ENCODE measurements at regions not wholly inside any gene's neighbourhood (a gene's known extent, or its start where the extent isn't known, plus 50 kb on each side); places are given as distances from the start of the nearest gene placed in this dataset.
"Not testable (repeated sequence)": the region's sequence is repeated elsewhere in the genome, so short reads cannot be mapped to it uniquely, and the experiment has no call there.

GRCh38 chr17:36845916-36846315 is 91.4 kb upstream of the LHX1 start:
- no peak for DNase-seq (ENCODE audit: low read depth in 2 of 2)

GRCh38 chr17:36846410-36847292 is 90.6 kb upstream of the LHX1 start:
- DNase-seq (ENCODE audit: low read depth in 2 of 2), result no peak

DNA sequence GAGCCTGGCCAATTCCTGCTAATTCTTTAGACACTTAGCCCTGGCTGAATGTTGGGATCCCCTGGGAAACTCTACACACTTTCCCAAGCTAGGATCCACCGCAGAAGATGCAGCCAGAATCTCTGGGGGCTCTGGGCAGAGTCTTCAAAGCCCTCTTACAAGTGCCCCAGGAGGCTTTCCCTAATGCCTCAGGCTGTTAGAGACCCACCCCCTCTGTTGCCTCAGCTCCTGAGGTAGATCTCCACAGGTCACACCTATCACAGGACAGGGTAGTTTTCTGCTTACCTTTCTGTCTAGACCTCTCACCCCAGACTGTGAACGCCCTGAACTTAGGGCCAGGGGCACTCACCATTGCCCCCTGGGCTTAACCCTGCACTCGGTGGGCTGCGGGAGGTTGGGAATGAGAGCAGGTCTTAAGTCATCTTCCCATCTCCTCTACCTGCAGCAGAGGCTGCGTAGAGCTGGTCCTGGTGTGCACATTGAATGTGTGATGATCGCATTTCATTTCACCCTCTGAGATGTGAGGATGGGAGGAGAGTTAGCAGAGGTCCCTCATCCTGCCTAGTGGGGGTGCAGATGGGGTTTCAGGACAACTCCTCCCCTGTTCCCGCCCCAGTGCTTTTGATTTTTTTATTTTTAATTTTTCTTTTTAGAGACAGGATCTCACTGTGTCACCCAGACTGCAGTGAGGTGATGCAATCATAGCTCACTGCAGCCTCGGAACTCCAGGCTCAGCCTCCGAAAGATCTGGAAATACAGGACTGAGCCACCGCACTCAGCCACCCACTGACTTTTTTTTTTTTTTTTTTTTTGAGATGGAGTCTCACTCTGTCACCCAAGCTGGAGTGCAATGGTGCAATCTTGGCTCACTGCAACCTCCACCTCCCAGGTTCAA is 89.0 kb upstream of the LHX1 start:
- no peak for DNase-seq (ENCODE audit: low read depth in 2 of 2)

GRCh38 chr17:36849020-36849419 is 88.3 kb upstream of the LHX1 start:
- not testable (repeated sequence) for DNase-seq (ENCODE audit: low read depth in 2 of 2)

DNA sequence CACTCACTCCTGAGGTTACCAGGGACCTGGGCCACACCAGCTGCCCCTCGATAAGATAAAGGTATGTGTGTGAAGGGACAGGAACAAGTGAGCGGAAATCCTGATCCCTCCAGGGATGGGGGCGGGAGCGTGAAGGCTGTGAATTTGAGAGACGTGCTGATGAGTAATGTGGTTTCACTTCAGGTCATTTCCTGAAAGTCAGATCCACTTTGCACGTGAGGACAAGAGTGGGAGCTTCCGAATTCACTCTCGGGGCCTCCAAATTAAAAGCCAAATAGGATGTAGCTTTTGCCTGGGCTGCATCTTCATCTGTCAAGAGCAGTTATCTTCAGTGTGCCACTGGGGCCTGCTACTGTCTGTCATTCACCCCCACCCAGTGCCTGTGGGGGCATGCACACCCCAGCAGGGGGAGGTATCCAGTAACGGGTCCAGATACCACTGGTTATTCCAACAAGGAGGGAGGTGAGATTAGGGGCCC is 87.4 kb upstream of the LHX1 start:
- DNase-seq (ENCODE audit: low read depth in 2 of 2), result peak in 1 of 2 donors; percentile 10

DNA sequence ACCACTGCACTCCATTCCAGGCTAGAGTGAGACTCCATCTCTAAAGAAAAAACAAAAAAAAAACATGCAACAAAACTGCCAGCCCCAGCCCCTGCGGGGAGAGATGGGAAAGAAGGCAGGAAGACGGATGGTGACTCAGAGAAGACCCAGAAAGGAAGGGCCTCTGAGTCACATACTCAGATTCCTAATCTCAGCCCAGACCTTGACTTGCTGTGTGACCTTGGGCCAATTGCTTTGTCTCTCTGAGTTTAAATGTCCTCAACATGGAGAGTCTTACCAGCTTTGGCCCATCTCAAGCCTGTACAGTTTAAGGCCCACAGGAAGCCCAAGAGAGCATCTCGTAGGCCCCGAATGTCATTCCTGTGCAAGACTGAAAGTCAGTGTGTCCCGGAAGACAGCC is 86.5 kb upstream of the LHX1 start:
- no peak for DNase-seq (ENCODE audit: low read depth in 2 of 2)

DNA sequence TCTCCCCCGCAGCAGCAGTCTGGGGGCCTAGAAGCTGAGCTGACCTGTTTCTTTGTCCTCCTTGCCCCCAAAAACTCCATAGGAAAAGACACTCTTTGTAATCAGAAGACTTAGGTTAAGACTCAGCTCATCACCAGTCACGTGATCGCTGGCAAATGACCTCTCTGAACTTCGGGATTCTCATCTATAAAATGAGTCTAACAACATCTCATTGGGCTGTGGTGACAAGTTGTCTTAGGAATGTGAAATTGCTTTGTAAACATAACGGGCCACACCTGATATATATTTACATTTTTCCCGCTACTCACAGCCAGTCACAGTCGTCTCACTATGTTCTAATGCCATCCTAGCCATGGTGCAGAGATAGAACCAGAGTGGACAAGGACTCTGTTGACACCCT is 86.0 kb upstream of the LHX1 start:
- DNase-seq (ENCODE audit: low read depth in 2 of 2), result no peak

- not testable (repeated sequence) for DNase-seq (ENCODE audit: low read depth in 2 of 2)
These were observed 84.8 kb upstream of the LHX1 start for GRCh38 chr17:36852478-36852877.

DNA sequence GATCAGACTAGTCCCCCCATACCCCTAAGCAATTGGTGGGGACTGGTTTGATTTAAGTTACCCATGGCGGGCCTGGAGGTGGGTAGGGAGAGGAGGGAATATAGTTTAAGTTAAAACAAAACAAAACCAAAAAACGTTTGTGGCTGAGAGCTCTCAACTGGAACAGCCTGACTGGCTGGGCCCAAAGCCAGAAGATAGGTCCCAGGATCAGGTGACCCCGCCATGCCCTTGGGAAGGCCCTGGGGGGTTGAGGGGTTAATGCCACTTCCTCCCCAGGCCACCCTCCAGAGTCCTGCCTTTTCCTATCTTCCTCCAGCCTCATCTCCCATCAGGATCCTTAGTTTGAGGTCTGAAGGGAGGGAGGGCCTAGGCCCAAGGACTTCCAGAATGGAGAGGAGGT is 82.3 kb upstream of the LHX1 start:
- no peak for DNase-seq (ENCODE audit: low read depth in 2 of 2)

DNA sequence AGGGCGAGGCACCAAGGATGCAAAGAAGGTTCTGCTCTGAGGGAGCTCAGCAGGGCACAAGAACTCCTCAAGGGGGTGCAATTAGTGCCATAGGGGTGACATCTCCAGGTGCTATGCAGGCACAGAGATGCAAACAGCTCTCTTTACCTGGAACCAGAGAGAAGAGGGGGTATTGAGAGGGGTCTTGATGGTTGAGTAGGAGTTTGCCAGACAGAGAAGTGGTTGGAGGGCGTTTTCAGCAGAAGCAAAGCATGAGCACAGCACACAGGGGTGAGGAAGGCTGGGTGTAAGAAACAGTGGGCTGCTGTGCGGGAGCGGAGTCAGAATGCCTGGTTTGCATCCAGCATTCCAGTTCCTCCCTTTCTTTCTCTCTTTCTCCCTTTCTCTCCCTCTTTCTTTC is 81.8 kb upstream of the LHX1 start:
- no peak for DNase-seq (ENCODE audit: low read depth in 2 of 2)

DNA sequence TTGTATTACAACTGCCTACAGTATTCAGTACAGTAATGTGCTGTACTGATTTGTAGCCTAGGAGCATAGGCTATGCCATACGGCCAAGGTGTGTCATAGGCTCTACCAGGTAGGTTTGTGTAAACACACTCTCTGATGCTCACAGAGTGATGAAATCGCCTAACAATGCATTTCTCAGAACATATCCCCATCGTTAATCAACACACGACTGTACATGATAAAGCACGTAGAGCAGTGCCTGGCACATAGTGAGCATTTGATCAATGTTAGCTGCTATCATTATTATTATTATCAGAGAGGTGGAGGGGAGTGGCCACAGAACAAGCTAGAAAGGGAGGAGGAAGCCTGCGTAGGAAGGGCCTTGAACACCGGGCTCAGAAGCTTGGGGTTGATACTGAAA is 81.1 kb upstream of the LHX1 start:
- DNase-seq (ENCODE audit: low read depth in 2 of 2), result no peak

- no peak for DNase-seq (ENCODE audit: low read depth in 2 of 2)
These were observed 80.3 kb upstream of the LHX1 start for GRCh38 chr17:36856903-36857381.

DNA sequence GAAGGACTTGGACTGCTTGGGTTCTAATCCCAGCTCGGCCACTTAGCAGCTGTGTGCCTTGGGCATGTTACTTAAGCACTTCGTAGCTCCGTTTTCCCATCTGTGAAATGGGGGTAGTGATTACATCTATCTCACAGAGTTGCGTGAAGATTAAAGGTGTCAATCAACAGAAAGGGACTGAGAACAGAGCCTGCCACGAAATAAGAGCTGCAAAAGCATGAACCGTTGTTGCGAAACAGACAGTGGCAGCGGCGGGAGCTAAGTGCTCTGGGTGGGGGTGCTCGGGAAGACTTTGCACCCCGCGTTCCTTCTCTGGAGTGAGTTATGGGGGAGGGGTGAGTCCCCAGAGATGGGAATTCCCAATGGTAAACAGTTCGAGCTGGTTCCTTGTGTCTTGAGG is 79.6 kb upstream of the LHX1 start:
- no peak for DNase-seq (ENCODE audit: low read depth in 2 of 2)

DNA sequence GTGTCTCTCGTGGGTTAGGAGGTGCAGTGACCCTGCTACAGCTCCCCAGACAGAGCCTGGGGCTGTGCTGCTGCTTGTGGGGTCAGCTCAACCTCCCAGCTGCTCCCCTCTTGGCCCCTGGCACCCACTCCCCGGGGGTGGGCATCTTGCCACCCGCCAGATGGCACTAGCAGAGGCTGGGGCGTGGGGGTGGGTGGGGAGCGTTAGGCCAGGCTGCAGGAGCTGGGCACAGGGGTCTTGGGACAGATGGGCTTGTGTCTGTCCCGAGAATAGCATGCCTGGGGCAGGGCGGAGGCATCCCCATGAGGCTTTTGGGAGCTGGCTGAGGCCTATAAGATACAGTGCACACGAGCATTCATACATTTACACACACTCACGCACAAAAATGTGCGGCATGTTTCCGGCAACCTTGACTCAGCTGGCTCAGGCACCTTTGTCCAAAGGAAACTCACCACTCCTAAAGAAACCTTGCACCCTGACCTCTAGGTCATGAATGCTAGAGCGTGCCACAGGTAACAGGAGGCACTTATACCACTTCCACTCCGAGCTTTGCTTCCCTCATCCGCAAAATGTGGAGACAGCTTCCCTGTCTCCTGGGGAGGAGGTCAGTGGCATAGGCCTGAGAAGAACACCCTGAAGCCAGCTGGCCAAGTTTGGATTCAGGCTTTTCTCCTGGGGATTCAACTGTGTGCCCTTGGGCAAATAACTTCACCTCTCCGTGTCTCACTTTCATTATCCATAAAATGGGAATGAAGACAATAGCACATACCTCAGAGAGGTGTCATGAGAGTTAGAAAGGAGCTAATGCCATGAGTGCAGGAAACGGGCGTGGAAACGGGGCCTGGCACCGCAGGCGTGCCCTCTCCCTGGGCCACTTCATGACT is 78.9 kb upstream of the LHX1 start:
- DNase-seq (ENCODE audit: low read depth in 2 of 2), result no peak

- DNase-seq (ENCODE audit: low read depth in 2 of 2), result no peak
These were observed 78.3 kb upstream of the LHX1 start for GRCh38 chr17:36859003-36859300.

DNA sequence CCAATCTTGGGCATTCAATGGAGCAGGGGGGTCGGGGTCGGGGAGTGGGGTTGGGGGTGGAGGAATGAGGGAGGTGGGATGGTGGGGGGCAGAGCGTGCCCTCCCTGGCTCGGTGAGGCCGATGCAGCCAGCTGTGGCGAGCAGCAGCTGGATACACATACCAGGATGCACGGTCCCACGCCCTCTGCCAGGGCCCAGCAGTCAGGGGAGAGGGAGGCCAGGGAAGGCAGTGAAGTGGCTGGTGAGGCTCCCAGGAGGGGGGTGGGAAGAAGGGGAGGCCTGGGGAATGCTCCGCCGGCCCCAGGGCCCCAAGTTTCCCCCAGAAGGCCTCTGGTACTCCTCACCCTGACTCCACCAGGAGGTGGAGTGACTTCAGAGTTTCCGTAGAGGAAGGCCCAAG is 77.6 kb upstream of the LHX1 start:
- no peak for DNase-seq (ENCODE audit: low read depth in 2 of 2)

DNA sequence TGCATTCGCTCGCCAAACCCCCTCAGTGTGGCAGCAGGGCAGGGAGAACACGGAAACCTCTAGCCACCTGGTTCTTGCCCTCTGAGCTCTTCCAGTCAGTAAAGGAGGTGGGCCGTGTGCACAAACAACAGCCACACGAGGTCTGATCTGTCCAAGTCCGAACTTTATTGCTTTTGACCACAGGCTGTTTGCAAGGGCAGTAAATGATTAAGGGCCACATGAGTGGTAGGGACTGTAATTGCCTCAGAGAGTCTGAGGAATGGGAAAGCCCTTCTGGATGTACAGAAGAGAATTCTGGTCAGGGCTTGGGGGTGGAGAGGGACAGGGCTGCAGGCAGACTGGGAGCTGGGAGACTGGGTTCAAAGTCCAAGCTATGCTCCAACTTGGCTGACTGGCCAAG is 75.7 kb upstream of the LHX1 start:
- no peak for DNase-seq (ENCODE audit: low read depth in 2 of 2)

DNA sequence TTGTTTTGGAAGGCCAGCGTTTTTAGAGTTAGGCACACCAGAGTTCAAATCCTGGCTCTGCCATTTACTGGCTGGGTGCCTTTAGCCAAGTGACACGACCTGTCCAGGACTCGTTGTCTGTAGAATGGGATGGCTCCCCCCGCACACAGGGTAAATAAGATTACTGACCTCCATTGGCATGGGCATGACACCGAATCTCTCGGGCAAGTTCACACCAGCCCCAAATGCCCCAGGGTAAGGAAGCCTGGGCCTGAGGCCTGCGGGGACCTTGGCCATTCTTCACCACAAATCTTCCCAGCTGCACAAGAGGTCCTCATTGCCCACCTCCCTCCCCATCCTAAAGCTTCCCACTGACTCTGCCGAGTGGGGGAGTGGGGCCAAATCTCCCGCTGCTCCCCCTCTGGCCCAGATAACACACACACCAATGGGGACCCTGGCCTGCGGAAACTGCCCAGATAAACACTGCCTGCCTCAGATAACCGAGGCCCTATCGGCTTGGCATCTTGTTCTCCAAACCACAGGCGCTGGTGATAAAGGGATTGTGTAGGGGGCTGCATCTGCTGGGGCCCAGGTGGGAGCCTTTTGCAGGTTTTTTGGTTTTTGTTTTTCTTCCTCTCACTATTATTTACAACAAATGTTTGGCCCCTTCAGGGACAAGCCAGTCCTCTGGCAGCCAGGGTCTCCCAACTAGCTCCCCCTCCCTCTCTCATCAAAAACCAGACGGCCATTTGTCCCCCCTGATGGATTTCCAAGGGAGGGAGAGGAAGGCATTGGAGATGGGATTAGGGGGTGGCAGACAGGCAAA is 75.0 kb upstream of the LHX1 start:
- no peak for DNase-seq (ENCODE audit: low read depth in 2 of 2)

DNA sequence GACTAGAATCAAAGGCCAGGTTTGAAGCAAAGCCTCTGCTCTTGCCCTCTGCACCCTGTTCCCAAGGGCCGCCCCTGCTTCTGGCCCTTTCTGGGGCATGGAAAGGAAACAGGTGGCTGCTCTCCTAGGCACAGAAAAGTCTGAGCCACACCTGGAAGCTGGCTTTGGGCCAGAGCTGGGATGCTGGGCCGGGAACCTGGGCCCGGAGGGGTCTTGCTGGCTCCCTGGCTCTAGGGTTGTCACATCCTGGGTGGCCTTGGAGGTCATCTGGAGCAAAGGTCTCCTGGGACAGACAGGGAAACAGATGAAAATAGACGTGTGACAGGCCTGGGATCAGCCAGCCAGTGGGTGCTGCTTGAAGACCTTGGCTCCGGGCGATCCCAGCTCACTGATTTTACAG is 74.1 kb upstream of the LHX1 start:
- DNase-seq (ENCODE audit: low read depth in 2 of 2), result no peak

DNA sequence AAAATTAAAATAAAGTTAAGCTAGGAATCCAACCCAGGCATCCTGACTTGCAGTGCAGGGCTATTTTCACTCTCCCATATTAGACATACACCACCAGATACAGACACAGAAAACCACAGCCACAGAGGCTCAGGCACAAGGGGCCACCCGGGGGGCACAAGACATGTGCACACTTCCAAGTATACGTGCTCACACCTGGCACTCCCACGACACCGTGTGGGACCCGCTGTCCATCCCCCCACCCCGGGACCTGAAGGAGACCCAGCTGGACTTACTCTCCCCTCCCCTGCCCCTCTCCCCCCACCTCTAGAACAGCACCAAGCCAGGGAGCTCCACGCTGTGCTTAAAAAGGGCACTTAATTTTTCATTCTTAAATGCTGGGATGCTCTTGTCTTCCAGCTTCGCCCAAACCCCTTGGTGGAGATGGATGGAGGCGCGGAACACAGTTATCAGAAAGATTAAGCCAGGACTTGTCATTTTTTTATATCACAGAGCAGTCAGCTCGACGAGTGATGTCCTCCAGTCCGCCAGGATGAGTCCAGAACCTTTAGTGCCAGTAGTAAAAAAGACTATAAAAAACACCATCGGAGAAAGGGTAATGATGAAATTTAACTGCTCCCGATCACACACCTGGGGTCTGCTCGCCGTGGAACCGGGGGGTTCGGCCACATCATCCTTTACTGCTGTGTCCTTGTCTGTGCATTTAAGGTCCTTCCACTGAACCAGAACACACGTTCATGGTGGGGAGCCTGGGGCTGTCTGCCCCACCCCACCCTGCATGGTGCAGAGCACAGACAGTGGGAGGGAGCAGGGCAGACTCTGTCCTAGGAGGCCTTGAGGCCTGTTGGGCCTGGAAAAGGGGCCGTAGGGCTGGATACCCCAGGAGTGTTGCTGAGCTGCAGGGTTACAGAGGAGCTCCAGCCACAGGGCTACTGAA is 73.3 kb upstream of the LHX1 start:
- DNase-seq (ENCODE audit: low read depth in 2 of 2), result no peak
